Ovary (tissue), 3 donors: ENCODE measurements at regions not wholly inside any gene's neighbourhood (a gene's known extent, or its start where the extent isn't known, plus 50 kb on each side); places are given as distances from the start of the nearest gene placed in this dataset.

Experiments used
- EP300 ChIP-seq: sonication (generic); formaldehyde crosslinking; IDR thresholded peaks from one replicate; pipeline ENCODE4 v1.6.1; 2017; ENCODE audit warnings: antibody characterized with exemption
- TF ChIP-seq, protein P1 (sequence below), 3 donors: fragments of 450-650 bp in 2 of 3; fragments of 200-600 bp in 1 of 3; IDR thresholded peaks; one replicate each; pipeline versions ENCODE4 v1.5.1 to v1.8.0; 2016 to 2022; ENCODE audit warnings: antibody characterized with exemption in 3 of 3, mild to moderate bottlenecking in 1 of 3
- donor health status: DM: no; HTN: no; CAD: no.

DNA sequence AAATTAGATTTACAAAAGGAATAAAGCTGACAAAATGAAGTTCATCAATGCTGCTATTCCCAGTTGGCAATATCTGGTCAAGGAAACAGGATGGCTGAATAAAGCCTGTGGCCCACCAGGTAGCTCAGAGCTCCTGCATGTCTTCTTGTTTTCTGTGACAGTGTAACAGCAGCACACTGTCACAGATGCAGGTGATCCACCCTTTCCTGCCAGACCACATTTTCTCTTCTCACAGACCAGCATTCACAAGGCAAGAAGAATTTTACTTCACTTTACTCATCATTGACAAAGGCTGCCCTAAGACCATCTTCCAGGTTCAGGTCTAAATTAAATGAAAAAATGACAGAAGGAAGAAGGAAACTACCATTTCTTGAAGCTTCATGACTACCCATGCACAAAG is 166.2 kb upstream of the MEIS1 start:
- TF ChIP-seq EP300 = no peak
- TF ChIP-seq, protein P1, sequence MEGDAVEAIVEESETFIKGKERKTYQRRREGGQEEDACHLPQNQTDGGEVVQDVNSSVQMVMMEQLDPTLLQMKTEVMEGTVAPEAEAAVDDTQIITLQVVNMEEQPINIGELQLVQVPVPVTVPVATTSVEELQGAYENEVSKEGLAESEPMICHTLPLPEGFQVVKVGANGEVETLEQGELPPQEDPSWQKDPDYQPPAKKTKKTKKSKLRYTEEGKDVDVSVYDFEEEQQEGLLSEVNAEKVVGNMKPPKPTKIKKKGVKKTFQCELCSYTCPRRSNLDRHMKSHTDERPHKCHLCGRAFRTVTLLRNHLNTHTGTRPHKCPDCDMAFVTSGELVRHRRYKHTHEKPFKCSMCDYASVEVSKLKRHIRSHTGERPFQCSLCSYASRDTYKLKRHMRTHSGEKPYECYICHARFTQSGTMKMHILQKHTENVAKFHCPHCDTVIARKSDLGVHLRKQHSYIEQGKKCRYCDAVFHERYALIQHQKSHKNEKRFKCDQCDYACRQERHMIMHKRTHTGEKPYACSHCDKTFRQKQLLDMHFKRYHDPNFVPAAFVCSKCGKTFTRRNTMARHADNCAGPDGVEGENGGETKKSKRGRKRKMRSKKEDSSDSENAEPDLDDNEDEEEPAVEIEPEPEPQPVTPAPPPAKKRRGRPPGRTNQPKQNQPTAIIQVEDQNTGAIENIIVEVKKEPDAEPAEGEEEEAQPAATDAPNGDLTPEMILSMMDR (IDR thresholded peaks at IDR 0.05) = no peak
